GM23338 (cell line): ENCODE measurements at regions not wholly inside any gene's neighbourhood (a gene's known extent, or its start where the extent isn't known, plus 50 kb on each side); places are given as distances from the start of the nearest gene placed in this dataset.

Experiments used
- ATAC-seq: fragments of 200-7000 bp; cut with Tn5 transposase; 3 replicates; pipeline ENCODE4 v1.9.1; 2020
- DNase-seq: peaks from one replicate; pipeline ENCODE4 v3.0.0-alpha.2; 2015; ENCODE audit warnings: low spot score
- H2AFZ ChIP-seq: fragments of 200-600 bp; sonication (generic); 2 replicates; pipeline ENCODE4 v1.8.0; 2016; ENCODE audit warnings: antibody characterized with exemption, mild to moderate bottlenecking, moderate library complexity
- H3F3A ChIP-seq: fragments of 200-600 bp; sonication (generic); replicated peaks from 2 replicates; pipeline ENCODE4 v1.8.0; 2017; ENCODE audit warnings: antibody characterized with exemption, mixed run types, low read depth
- H3K27ac ChIP-seq: fragments of 200-600 bp; sonication (generic); 2 replicates; pipeline ENCODE4 v1.6.1; 2016; ENCODE audit warnings: low read depth
- H3K27me3 ChIP-seq: fragments of 200-600 bp; sonication (generic); 2 replicates; pipeline ENCODE4 v1.8.0; 2016; ENCODE audit warnings: mild to moderate bottlenecking, mixed run types, moderate library complexity; ENCODE audit not compliant: insufficient read depth
- H3K36me3 ChIP-seq: fragments of 200-600 bp; sonication (generic); 2 replicates; pipeline ENCODE4 v1.8.0; 2016; ENCODE audit warnings: mild to moderate bottlenecking; ENCODE audit not compliant: insufficient read depth
- H3K4me1 ChIP-seq: fragments of 200-600 bp; sonication (generic); 2 replicates; pipeline ENCODE4 v1.8.0; 2016; ENCODE audit warnings: mild to moderate bottlenecking, moderate library complexity; ENCODE audit not compliant: insufficient read depth
- H3K4me2 ChIP-seq: fragments of 200-600 bp; sonication (generic); 2 replicates; pipeline ENCODE4 v1.7.1; 2017; ENCODE audit warnings: mixed run types
- H3K4me3 ChIP-seq: fragments of 200-600 bp; sonication (generic); 2 replicates; pipeline ENCODE4 v1.6.1; 2016; ENCODE audit warnings: mixed run types
- H3K79me2 ChIP-seq: fragments of 200-600 bp; sonication (generic); replicated peaks from 2 replicates; pipeline ENCODE4 v1.8.0; 2017; ENCODE audit warnings: mild to moderate bottlenecking; ENCODE audit not compliant: insufficient read depth
- H3K9me2 ChIP-seq: fragments of 200-600 bp; sonication (generic); 2 replicates; pipeline ENCODE4 v1.8.0; 2017; ENCODE audit not compliant: insufficient read depth
- H4K20me1 ChIP-seq: fragments of 200-600 bp; sonication (generic); replicated peaks from 2 replicates; pipeline ENCODE4 v1.8.0; 2017; ENCODE audit warnings: mild to moderate bottlenecking; ENCODE audit not compliant: insufficient read depth
- H3K27ac Mint-ChIP-seq: 2 replicates; pipeline ENCODE4 v1.8.0; 2020; ENCODE audit warnings: inconsistent platforms, mild to moderate bottlenecking, moderate library complexity, mixed read lengths
- H3K27me3 Mint-ChIP-seq: 3 replicates; pipeline ENCODE4 v1.8.0; 2022; ENCODE audit warnings: low read depth, mild to moderate bottlenecking, moderate library complexity, mixed read lengths, inconsistent platforms; ENCODE audit not compliant: insufficient read depth, poor library complexity
- H3K36me3 Mint-ChIP-seq: 3 replicates; pipeline ENCODE4 v1.8.0; 2021; ENCODE audit warnings: low read depth, mild to moderate bottlenecking, inconsistent platforms, moderate library complexity, mixed read lengths
- H3K4me1 Mint-ChIP-seq: 3 replicates; pipeline ENCODE4 v1.8.0; 2020; ENCODE audit warnings: mild to moderate bottlenecking, inconsistent platforms, mixed read lengths
- H3K4me3 Mint-ChIP-seq: 3 replicates; pipeline ENCODE4 v1.8.0; 2021; ENCODE audit warnings: moderate library complexity, mild to moderate bottlenecking, inconsistent platforms, mixed read lengths
- H3K9me3 Mint-ChIP-seq: 3 replicates; pipeline ENCODE4 v1.8.0; 2020; ENCODE audit warnings: moderate library complexity, mild to moderate bottlenecking, inconsistent platforms, mixed read lengths
- EZH2 ChIP-seq: fragments of 200-600 bp; sonication (generic); IDR thresholded peaks from one replicate; pipeline ENCODE4 v1.8.0; 2017; ENCODE audit warnings: antibody characterized with exemption, mild to moderate bottlenecking, low read depth; ENCODE audit not compliant: unreplicated experiment
- JUNB ChIP-seq: IDR thresholded peaks from one replicate; pipeline ENCODE4 v1.6.1; 2016; ENCODE audit warnings: antibody characterized with exemption; ENCODE audit not compliant: unreplicated experiment
- STAT1 ChIP-seq: IDR thresholded peaks from one replicate; pipeline ENCODE4 v1.6.1; 2016; ENCODE audit warnings: antibody characterized with exemption; ENCODE audit not compliant: unreplicated experiment
- ZNF114 ChIP-seq: fragments of 250-450 bp; sonication (Bioruptor Pico); IDR thresholded peaks from 2 replicates; pipeline ENCODE4 v1.5.0; 2020; ENCODE audit warnings: mild to moderate bottlenecking, moderate library complexity
- ZNF331 ChIP-seq: fragments of 250-450 bp; sonication (Bioruptor Pico); IDR thresholded peaks from 2 replicates; pipeline ENCODE4 v1.5.0; 2020; ENCODE audit warnings: low read depth, mild to moderate bottlenecking, moderate library complexity
- TF ChIP-seq, protein P1 (sequence below): IDR thresholded peaks from 2 replicates; pipeline ENCODE4 v1.6.1; 2016; ENCODE audit warnings: antibody characterized with exemption
- TF ChIP-seq, protein P2 (sequence below), 2 experiments: fragments of 200-600 bp in 1 of 2; sonication (generic) in 1 of 2; conservative IDR thresholded peaks; 2 replicates each; pipeline versions ENCODE4 v1.5.1 to v1.6.1; 2016 to 2017; ENCODE audit warnings: antibody characterized with exemption in 2 of 2, low read depth in 2 of 2, mild to moderate bottlenecking in 2 of 2, moderate library complexity in 1 of 2

DNA sequence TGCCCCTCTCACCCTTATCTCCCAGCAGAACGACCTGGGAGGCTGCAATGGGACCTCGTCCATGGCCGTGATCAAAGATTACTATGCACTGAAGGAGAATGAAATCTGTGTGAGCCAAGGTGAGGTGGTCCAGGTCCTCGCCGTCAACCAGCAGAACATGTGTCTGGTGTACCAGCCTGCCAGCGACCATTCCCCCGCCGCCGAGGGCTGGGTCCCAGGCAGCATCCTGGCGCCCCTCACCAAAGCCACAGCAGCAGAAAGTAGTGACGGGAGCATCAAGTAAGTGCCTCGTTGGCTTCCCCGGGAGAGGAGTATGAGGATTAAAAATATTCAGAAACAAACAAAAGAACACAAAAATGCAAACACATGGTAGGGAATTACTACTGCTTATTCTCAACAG, 55.9 kb upstream of the UMPS start (continued):
- no peak for TF ChIP-seq JUNB
- TF ChIP-seq, protein P1, sequence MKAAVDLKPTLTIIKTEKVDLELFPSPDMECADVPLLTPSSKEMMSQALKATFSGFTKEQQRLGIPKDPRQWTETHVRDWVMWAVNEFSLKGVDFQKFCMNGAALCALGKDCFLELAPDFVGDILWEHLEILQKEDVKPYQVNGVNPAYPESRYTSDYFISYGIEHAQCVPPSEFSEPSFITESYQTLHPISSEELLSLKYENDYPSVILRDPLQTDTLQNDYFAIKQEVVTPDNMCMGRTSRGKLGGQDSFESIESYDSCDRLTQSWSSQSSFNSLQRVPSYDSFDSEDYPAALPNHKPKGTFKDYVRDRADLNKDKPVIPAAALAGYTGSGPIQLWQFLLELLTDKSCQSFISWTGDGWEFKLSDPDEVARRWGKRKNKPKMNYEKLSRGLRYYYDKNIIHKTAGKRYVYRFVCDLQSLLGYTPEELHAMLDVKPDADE = no peak
- TF ChIP-seq STAT1 = no peak
- TF ChIP-seq, protein P2, sequence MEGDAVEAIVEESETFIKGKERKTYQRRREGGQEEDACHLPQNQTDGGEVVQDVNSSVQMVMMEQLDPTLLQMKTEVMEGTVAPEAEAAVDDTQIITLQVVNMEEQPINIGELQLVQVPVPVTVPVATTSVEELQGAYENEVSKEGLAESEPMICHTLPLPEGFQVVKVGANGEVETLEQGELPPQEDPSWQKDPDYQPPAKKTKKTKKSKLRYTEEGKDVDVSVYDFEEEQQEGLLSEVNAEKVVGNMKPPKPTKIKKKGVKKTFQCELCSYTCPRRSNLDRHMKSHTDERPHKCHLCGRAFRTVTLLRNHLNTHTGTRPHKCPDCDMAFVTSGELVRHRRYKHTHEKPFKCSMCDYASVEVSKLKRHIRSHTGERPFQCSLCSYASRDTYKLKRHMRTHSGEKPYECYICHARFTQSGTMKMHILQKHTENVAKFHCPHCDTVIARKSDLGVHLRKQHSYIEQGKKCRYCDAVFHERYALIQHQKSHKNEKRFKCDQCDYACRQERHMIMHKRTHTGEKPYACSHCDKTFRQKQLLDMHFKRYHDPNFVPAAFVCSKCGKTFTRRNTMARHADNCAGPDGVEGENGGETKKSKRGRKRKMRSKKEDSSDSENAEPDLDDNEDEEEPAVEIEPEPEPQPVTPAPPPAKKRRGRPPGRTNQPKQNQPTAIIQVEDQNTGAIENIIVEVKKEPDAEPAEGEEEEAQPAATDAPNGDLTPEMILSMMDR (conservative IDR thresholded peaks at IDR 0.05; ENCODE audit: low read depth in 2 of 2) = no peak

DNA sequence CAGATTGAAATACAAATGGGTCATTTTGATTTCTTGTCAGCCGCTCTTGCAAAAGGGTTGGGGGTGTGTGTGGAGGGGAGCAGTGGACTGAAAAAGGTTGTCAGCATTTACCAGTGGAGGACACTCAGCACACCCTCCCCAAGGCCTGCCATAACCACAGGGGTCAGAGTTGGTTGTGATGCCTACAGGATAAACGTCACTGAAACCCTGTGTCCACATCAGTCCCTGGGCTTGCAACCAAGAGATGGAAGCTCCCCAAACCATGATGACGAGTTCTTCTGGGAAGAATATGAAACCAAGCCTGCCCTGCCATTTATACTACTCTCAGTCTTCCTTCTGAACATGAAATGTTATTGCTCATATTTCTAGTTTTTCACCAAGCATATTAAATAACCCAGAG, 54.0 kb upstream of the UMPS start:
- Mint-ChIP-seq H3K4me3 (no peak overlapping the region), H3K9me3 (no peaks in the 10 kb centered on the region), H3K4me1 (no peaks in the 10 kb centered on the region), H3K36me3 (no peaks in the 10 kb centered on the region), H3K27ac (no peak overlapping the region), H3K27me3 (peaks cover 2% of the 10 kb centered on the region)
- Histone ChIP-seq H3K4me2 (no peak overlapping the region), H3K27ac (no peak overlapping the region), H2AFZ (no peak overlapping the region), H3K4me1 (no peaks in the 10 kb centered on the region), H3K4me3 (no peak overlapping the region), H3F3A (no peaks in the 10 kb centered on the region), H4K20me1 (no peaks in the 10 kb centered on the region), H3K36me3 (no peaks in the 10 kb centered on the region), H3K79me2 (no peaks in the 10 kb centered on the region), H3K27me3 (no peaks in the 10 kb centered on the region), H3K9me2 (no peaks in the 10 kb centered on the region)
- ATAC-seq (no peak), DNase-seq (no peak)
- TF ChIP-seq ZNF114 (no peak), STAT1 (no peak), ZNF331 (no peak), EZH2 (no peak)
- TF ChIP-seq, protein P1 = no peak
- TF ChIP-seq, protein P2 (conservative IDR thresholded peaks at IDR 0.05; ENCODE audit: low read depth in 2 of 2) = no peak
